Skeletal muscle cell (primary cell): ENCODE measurements at regions not wholly inside any gene's neighbourhood (a gene's known extent, or its start where the extent isn't known, plus 50 kb on each side); places are given as distances from the start of the nearest gene placed in this dataset.

Source experiments
- DNase-seq: peaks from one replicate; pipeline ENCODE4 v3.0.0-alpha.2; 2010; ENCODE audit warnings: low read depth
- H3K4me3 ChIP-seq: 2 replicates; pipeline ENCODE4 v1.5.1; 2011; ENCODE audit warnings: low read depth, mild to moderate bottlenecking, control low read depth, low read length, moderate library complexity

- H3K4me3 ChIP-seq: no peak overlapping the region
Observed at GRCh38 chr11:112882494-112883381, 78.5 kb upstream of the NCAM1 start.

DNA sequence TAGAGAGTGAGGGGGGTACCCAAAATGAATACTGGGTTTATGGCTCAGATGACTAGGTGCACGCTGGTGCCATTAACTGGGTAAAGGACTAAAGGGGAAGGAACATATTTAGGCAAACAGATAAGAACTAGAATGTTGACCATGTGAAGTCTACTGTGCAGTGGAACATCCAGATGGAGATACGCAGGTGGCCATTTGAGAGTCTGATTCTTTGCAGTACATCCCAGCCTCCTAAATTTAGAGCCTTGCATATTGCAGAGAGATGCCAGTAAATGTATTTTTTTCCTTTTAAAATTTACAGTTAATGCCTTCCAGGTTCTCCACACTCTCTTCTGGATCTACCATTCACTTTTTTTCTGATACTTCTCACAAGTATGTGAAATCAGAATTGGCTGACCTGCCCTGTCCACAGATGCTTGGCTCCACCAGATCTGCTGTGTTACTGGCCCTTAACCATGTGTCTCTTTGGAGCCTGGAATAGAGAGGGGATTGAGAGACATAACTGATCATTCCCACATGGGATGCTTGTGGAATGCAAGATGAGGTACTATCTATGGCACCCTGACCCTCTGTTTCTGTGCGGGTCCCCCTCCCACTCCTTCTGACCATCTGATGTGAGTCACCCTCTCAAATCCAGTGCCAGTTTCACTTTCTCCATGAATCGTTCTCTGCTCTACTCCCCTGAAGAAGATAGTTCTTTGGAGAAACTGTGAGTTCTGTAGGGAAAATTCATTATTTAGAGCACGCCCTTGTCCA is 77.0 kb upstream of the NCAM1 start:
- H3K4me3 ChIP-seq: no peak overlapping the region
- DNase-seq: no peak

More at GRCh38 chr11:112882494-112883381, 78.5 kb upstream of the NCAM1 start:
- no peak for DNase-seq

GRCh38 chr11:112885744-112886433 is 75.3 kb upstream of the NCAM1 start:
- no peak overlapping the region for H3K4me3 ChIP-seq
- DNase-seq: no peak

DNA sequence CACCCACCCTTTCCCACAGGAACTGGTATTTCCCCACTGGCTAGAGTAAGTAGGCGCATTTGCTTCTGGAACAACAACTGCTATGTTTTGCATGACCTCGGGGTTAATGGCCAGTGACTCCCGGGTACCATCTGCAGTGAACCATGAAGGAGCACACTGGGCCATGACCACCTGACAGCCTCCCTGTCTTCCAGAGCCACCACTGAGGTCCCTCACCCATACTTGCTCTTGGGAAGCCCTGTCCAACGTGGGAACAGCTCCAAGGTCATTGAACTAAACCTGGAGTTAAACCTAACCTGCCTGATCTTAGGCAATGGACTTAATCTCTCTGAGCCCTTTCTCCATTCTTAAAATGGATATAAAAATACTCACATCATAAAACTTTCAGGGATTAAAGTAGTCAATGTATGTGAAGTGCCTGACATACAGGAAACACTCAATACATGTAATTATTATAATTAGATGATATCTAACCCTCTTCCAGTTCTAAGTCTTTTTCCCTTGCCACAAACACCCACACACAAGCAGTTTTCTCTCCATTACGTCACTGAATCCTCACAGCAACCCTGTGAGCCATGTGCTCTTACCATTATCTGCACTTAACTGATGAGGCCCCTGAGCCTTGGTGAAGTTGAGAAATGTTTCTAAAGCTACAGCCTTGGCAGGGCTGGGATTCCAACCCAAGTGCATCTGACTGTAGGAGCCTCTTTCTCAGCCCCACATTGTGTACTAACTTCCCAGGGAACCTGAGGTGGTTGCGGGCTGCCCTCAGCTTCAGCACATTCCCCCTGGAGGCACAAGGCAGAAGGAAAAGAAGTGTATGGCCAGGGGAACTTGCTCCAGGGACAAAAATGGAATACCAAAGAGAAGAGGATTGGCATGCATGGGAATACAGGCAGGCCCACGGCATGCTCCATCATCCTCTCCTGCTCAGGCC is 74.5 kb upstream of the NCAM1 start:
- no peak for DNase-seq
- H3K4me3 ChIP-seq: no peak overlapping the region

DNA sequence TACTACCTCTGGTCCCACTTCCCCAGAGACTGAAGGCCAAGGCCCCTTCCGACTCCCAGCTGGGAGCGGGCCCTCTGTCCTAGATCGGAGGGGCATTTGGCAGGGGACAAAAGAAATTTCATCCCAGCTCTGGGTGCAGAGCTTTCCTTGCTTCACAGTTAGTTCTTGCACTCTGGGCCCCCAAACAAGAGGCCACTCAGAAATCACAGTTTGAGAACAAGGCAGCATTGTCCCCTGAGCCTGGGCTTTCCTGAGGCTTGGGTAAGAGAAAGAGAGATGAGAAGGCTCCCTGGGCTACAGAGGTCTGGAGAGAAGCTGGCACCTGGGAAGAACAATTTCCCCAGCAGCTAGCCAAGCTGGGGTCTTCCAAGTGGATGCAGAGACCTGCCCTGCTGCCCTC is 71.8 kb upstream of the NCAM1 start:
- no peak for DNase-seq
- H3K4me3 ChIP-seq: no peak overlapping the region

DNA sequence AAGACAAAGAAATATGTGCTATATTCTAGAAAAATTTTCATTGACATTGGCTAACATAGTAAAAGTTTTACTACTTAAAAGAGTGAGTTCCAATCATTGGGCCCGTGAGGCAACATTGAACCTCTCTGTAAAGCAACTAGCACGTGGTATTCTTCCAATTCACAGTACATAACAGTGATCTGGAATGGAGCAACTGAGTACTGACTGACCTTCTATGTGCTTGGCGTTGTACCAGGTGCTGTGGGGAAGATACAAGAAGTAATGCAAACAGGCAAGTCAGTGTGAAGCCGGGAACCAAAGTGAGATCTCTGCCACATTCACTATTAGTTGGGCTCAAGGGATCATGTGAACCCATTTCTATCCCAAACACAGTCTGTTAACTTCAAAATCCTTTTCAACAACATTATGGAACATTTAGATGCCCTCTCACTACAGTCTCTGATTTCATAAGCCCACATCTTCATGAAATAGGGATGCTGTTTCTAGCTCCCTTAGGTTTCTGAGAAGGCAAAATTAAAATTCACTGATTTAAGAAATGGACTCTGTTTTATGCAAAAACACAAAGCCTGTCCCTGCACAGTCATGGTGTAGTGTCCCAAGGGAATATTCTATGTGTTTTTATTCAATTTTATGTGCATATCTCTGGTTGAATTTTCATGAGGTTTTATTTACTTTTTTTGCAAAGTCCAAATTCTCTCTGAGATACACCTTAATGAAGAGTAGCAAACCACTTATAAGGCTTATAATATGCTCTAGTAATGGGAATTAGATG is 61.8 kb upstream of the NCAM1 start:
- no peak overlapping the region for H3K4me3 ChIP-seq
- DNase-seq: no peak

GRCh38 chr11:112901924-112902323 is 59.3 kb upstream of the NCAM1 start:
- DNase-seq: no peak
- H3K4me3 ChIP-seq: no peak overlapping the region

DNA sequence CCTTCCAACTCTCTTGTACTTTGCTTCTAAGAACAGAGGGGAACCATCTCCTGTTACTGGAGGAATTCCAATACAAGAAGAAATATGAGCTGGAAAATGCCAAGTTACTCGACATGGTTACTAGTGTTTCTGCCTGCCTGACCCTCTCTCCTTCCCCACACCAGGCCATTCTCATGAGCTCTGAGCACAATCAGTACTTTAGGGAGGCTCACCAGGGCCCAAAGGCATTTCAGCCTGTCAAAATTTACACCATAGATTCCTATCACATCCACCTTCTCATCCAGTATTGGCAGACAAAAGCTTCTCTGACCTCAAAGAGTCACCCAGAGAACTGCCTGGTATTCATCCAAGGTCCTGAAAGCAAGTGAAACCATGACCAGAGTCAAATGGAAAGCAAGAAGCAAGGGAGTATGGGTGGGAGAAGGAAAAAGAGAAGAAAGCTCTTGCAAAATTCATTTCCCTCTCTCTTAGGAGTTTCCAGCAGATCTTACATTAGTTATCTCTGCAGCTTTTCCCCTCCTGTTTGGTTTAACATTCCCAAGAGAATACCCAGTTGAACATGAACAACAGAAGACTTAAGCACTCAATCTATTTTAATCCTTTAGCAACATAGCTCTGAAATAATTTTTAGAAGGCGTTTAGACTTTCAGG is 58.7 kb upstream of the NCAM1 start:
- no peak for DNase-seq
- H3K4me3 ChIP-seq: no peak overlapping the region

GRCh38 chr11:112903340-112903739 is 57.9 kb upstream of the NCAM1 start:
- no peak for DNase-seq
- no peak overlapping the region for H3K4me3 ChIP-seq

- no peak overlapping the region for H3K4me3 ChIP-seq
- DNase-seq: no peak
Observed at GRCh38 chr11:112911124-112911523, 50.1 kb upstream of the NCAM1 start.
